SKM-1 treated with dmso at 0.1 percent for 144 hours (cell line): ENCODE measurements at regions not wholly inside any gene's neighbourhood (a gene's known extent, or its start where the extent isn't known, plus 50 kb on each side); places are given as distances from the start of the nearest gene placed in this dataset.

ENCODE experiments used
- DNase-seq: peaks from one replicate; lab custom pipeline; 2025; ENCODE audit not compliant: unreplicated experiment; lab: John Stamatoyannopoulos, UW

GRCh38 chr10:53025172-53025711, 252.7 kb upstream of the MBL2 start:
- DNase-seq, result no peak

DNA sequence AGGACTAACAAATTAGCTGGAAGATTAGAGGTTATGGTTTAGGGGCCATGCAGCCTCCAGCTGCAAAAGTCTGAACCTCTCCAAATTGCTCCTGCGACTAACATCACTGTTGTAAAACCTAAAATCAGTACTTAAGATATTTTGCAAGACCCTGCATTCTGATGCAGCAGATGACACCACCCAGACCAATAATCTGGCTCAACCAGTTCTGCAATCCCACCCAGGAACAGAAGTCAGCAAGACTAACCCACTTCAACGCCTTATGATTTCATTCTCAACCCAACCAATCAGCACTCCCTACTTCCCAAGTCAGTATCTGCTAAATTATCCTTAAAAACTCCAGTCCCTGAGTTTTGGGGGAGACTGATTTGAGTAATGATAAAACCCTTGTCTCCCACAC, 250.8 kb upstream of the MBL2 start:
- no peak for DNase-seq

GRCh38 chr10:53022611-53023088, 250.1 kb upstream of the MBL2 start:
- no peak for DNase-seq

- peak; percentile 58 for DNase-seq
These were observed 240.7 kb upstream of the MBL2 start for GRCh38 chr10:53013201-53013810.

- DNase-seq, result no peak
These were observed 237.7 kb upstream of the MBL2 start for GRCh38 chr10:53009961-53010907.

GRCh38 chr10:53007527-53007842, 234.9 kb upstream of the MBL2 start:
- no peak for DNase-seq

GRCh38 chr10:53006663-53007526, 234.3 kb upstream of the MBL2 start:
- DNase-seq, result no peak

DNA sequence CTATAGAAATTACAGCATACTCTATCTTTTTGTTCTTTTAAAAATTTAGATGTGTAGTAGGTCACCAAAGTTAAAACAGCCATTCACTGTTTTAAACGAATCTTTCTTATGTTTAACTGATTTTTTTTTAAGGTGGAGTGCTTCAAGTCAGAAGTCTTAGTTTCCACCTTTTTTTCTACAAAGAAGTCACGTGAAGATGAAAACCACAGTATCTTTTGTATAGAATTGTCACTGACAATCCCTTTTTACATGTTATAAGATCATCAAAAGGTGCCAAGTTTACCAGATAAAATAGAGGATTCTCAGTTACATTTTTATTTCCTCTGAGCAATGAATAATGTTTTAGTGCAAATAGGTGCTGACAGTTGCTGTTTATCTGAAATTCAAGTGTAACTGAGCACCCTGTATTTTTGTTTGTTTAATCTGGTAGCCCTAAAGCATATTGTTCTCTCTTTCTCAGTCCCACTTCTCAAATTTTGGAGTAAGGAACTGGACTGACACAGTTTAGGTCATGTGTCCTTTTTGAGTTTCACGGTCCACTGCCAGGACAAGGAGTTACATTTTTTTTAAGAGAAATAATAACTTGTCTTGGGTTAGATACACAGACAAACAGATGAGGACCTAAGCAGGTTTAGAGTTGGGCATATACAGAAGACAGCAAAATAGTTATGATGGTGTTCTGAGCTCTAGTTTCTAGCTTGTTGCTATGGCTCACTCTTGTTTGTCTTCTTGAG, 233.2 kb upstream of the MBL2 start:
- no peak for DNase-seq

DNA sequence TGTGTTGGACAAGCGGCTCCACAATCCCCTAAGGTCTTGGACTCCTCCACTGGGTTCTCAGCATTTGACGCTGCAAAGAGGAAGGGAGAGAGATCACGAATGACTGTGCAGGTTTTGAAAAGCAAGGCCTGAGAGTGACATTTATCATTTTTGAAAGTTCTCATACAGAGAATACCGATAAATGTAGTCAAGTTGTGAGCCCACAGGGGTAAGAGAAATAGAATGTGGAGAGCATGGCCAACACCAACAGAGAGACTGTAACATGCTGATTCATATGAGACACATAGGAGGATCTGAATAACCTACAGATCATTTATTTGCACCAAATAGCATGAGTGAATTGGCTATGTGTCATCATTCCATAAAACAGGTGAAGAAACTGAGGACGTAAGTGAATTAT, 230.5 kb upstream of the MBL2 start:
- no peak for DNase-seq

GRCh38 chr10:52999681-53000080, 227.1 kb upstream of the MBL2 start:
- DNase-seq, result no peak

DNA sequence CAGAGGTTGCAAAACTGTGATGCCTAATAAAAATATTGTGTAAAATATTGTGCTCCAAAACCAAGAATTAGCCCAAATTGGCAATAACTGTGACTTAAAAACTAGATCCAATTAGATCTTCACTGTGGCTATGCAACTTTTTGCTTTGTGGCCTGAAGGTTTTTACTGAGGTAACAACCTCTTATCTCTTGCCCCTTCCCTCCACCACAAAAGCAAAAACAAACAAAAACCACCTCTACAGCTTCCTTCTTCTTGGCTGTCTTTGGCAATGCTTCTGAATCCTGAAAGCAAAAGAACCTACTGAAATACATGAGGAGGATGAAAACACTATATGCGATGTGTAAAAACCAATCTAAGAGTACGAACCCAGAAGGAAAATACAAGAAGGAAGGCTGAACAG, 226.7 kb upstream of the MBL2 start:
- no peak for DNase-seq

DNA sequence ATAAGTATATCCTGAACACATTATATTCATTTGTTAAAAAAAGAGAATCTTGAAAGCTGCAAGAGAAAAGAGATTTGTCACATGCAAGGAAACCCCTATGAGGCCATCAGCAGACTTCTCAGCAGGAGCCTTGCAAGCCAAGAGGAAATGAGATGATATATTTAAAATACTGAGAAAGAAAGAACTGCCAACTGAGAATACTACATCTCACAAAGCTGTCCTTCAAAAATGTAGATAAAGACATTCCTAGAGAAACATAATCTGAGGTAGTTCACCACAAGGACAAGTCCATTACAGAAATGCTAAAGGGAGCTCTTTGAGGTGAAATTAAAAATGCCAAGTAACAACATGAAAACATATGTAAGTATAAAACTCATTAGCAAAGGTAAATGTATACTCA, 224.4 kb upstream of the MBL2 start:
- DNase-seq, result no peak

GRCh38 chr10:52994370-52994769, 221.8 kb upstream of the MBL2 start:
- DNase-seq, result no peak

DNA sequence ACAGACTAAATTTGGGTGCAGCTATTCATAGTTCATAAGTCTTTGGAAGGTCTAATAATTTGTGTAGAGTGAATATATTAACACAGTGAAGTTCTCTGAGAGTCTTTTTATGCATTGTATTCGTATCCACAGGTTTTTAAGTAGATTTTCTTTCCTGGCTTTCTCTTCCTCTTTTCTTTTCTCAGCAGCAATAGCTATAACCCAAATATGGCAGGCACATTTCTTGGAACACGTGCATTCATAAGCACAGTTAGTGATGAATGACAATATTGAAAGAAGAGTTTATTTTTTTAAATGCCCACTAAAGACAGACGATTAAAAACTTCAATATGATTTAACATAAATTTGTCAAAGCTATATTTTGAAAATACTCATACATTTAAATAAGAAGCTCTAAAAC, 220.5 kb upstream of the MBL2 start:
- no peak for DNase-seq

- DNase-seq, result no peak
These were observed 220.0 kb upstream of the MBL2 start for GRCh38 chr10:52992567-52992966.

GRCh38 chr10:52988923-52989322, 216.3 kb upstream of the MBL2 start:
- no peak for DNase-seq

GRCh38 chr10:52986125-52986524, 213.5 kb upstream of the MBL2 start:
- DNase-seq, result no peak

DNA sequence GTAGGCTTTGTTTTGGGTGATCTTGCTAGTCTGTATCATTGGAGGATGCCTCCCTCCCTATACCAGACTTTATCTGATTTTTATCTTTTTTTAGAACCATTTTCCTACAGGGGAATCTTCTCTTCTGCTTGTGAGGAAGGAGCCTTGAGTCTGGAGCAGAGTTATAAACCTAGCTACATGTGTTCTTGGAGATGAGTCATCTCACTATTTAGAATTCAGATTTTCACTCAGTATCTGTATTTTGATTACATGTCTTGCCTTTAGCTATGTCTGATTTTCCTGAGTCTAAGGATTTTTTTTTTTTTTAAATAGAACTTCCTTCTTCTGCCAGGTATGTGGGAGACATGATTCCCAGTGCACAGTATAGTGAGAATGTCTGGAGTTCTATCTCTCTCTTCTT, 211.6 kb upstream of the MBL2 start:
- no peak for DNase-seq

DNA sequence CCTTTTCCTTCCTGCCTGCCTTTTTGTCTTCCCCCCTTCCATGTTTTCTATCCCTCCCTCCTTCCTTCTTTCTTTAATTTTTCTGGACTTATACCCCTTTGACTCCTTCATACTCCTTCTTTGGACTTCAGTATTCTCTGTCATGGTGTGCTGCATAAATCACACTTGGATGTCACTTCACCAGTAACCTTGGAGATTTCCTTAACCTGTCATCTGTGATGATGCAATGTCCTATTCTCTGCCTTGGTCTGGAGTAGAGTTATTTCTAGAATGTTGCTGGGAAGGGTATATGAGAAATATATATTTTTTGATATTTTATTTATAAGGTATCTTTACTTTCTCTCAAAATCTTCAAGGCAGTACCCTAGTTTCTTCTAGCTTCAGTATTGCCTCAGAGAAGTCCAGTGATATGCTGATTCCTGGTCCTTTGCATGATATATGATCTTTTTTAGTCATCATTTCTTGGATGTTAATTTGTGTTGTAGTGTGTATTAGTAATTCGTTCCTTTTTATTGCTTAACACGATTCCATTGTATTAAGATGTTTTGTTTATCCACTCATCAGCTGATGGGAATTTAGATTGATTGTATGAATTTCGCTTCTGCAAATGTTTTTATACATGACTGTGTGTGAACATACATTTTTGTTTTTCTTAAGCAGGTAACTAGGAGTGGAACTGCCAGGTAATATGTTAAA, 206.9 kb upstream of the MBL2 start:
- DNase-seq, result no peak

GRCh38 chr10:52977581-52977980, 205.0 kb upstream of the MBL2 start:
- no peak for DNase-seq
